ENCODE measurements at regions not wholly inside any gene's neighbourhood (a gene's known extent, or its start where the extent isn't known, plus 50 kb on each side); places are given as distances from the start of the nearest gene placed in this dataset.

DNA sequence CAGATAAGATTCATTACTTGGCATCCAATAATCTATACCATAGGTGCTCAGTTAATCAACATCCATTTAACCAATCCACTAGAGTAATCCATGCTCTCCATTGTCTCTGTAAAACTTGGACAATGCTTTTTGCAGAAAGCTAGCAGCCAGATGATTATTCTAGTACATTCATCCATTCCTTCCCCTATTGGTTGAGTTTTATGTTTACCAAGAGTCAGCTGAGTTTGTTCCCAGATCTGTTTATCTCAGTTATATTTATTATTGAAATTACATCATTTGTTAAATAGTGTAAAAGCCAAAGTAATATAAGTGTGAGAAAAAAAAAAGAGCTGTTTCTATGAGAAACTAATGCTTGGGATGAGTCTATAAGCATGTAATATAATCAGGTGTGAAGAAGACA, 63.3 kb upstream of the TMC1 start (continued):
- TF ChIP-seq RBFOX2 (IDR thresholded peaks at IDR 0.05; ENCODE audit: low read depth, low read length) = no peak
- TF ChIP-seq ARID1B (IDR thresholded peaks at IDR 0.05) = no peak

GRCh38 chr9:72457366-72457765, 64.0 kb upstream of the TMC1 start:
- no peak overlapping the region for H3K4me2 ChIP-seq (ENCODE audit: insufficient read depth, low read length)
- no peaks in the 10 kb centered on the region for H3K36me3 ChIP-seq (ENCODE audit: control insufficient read depth, insufficient read depth, low read length)
- peaks cover 0 to 4% of the 10 kb centered on the region in 2 experiments; a peak in 1 of 5 replicates for H3K27me3 ChIP-seq (ENCODE audit: control insufficient read depth in 2 of 2, insufficient read depth in 2 of 2, low read length in 2 of 2)
- in situ Hi-C loops (cut with MboI) (no loop called here), intact Hi-C loops (cut with micrococcal nuclease) (no loop called here)
- POLR2A ChIA-PET = no interaction called here
- CTCF ChIA-PET (ENCODE audit: low intra/inter-chr PET ratio) = no interaction called here
- H2AFZ ChIP-seq (ENCODE audit: low read depth, low read length) = no peak overlapping the region
- H3K9me1 ChIP-seq (ENCODE audit: control insufficient read depth, insufficient read depth, low read length) = no peaks in the 10 kb centered on the region
- no peaks in the 10 kb centered on the region for H3K9me3 ChIP-seq (replicated peaks; ENCODE audit: control insufficient read depth, insufficient read depth, low read depth, low read length)
- no peak overlapping the region for H3K9ac ChIP-seq (ENCODE audit: insufficient read depth in 1 of 2, low read depth in 2 of 2, low read length in 2 of 2)
- WGBS (ENCODE audit: insufficient coverage, low coverage, missing lambda C conversion rate) = 5% methylated on average over 2 of the region's 2 CpGs
- no peaks in the 10 kb centered on the region for H3K79me2 ChIP-seq (ENCODE audit: control insufficient read depth, insufficient read depth, low read length)
- BruUV-seq (replicated peaks) = no TSS peak
- no peak overlapping the region for H3K27ac ChIP-seq (ENCODE audit: extremely low read depth, low read depth, low read length)
- no peaks in the 10 kb centered on the region for H3K4me1 ChIP-seq (replicated peaks in 1 of 2; ENCODE audit: control insufficient read depth in 2 of 2, insufficient read depth in 2 of 2, low read length in 2 of 2)
- DNase-seq (ENCODE audit: extremely low read depth in 1 of 4, low spot score in 3 of 4) = no peak
- FAIRE-seq = no peak
- no peak for ATAC-seq
- H3K4me3 ChIP-seq = no peak overlapping the region
- no peaks in the 10 kb centered on the region for H4K20me1 ChIP-seq (replicated peaks; ENCODE audit: control insufficient read depth, insufficient read depth, low read length)
- TF ChIP-seq NFATC3 (IDR thresholded peaks at IDR 0.05) (no peak), ELF4 (CRISPR knock-in tag; IDR thresholded peaks at IDR 0.05) (no peak), ZNF165 (CRISPR knock-in tag; IDR thresholded peaks at IDR 0.05; ENCODE audit: borderline replicate concordance) (no peak), POLR3A (IDR thresholded peaks at IDR 0.05; ENCODE audit: borderline replicate concordance, extremely low read depth, insufficient read depth, insufficient read length) (no peak), MTA3 (IDR thresholded peaks at IDR 0.05; ENCODE audit: borderline replicate concordance) (no peak), HMG20B (CRISPR knock-in tag; IDR thresholded peaks at IDR 0.05) (no peak), ZKSCAN8 (CRISPR knock-in tag; IDR thresholded peaks at IDR 0.05) (no peak), ZFPM2 (CRISPR knock-in tag; IDR thresholded peaks at IDR 0.05) (no peak), HSF4 (CRISPR knock-in tag; IDR thresholded peaks at IDR 0.05; ENCODE audit: borderline replicate concordance) (no peak), TSHZ1 (CRISPR knock-in tag; IDR thresholded peaks at IDR 0.05) (no peak), ZNF668 (CRISPR knock-in tag; IDR thresholded peaks at IDR 0.05) (no peak), PRMT5 (CRISPR knock-in tag; IDR thresholded peaks at IDR 0.05) (no peak)
- TF ChIP-seq, protein P1, sequence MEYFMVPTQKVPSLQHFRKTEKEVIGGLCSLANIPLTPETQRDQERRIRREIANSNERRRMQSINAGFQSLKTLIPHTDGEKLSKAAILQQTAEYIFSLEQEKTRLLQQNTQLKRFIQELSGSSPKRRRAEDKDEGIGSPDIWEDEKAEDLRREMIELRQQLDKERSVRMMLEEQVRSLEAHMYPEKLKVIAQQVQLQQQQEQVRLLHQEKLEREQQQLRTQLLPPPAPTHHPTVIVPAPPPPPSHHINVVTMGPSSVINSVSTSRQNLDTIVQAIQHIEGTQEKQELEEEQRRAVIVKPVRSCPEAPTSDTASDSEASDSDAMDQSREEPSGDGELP (CRISPR knock-in tag; IDR thresholded peaks at IDR 0.05; ENCODE audit: borderline replicate concordance) = no peak
- TF ChIP-seq, protein P2, sequence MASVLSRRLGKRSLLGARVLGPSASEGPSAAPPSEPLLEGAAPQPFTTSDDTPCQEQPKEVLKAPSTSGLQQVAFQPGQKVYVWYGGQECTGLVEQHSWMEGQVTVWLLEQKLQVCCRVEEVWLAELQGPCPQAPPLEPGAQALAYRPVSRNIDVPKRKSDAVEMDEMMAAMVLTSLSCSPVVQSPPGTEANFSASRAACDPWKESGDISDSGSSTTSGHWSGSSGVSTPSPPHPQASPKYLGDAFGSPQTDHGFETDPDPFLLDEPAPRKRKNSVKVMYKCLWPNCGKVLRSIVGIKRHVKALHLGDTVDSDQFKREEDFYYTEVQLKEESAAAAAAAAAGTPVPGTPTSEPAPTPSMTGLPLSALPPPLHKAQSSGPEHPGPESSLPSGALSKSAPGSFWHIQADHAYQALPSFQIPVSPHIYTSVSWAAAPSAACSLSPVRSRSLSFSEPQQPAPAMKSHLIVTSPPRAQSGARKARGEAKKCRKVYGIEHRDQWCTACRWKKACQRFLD (CRISPR knock-in tag; IDR thresholded peaks at IDR 0.05) = no peak

Measured in K562 (cell line).